ENCODE measurements at regions not wholly inside any gene's neighbourhood (a gene's known extent, or its start where the extent isn't known, plus 50 kb on each side); places are given as distances from the start of the nearest gene placed in this dataset.

- TF ChIP-seq EZH2 (IDR thresholded peaks at IDR 0.05; ENCODE audit: low read depth, unreplicated experiment) (no peak), CTCF (conservative IDR thresholded peaks at IDR 0.05; ENCODE audit: low read depth in 2 of 2) (no peak), POLR2AphosphoS5 (IDR thresholded peaks at IDR 0.05; ENCODE audit: low read depth) (no peak), NANOG (IDR thresholded peaks at IDR 0.05; ENCODE audit: borderline replicate concordance) (no peak), ETS1 (IDR thresholded peaks at IDR 0.05) (no peak), REST (IDR thresholded peaks at IDR 0.05; ENCODE audit: unreplicated experiment) (no peak), CREB1 (CRISPR knock-in tag; IDR thresholded peaks at IDR 0.05; ENCODE audit: low read depth) (no peak), STAT1 (IDR thresholded peaks at IDR 0.05; ENCODE audit: unreplicated experiment) (no peak), ZNF114 (CRISPR knock-in tag; IDR thresholded peaks at IDR 0.05) (no peak)
Measured at GRCh38 chr3:156609546-156609945, 54.6 kb upstream of the SSR3 start.

Data from GM23338 (cell line).